CD4-positive, alpha-beta memory T cell (primary cell): ENCODE measurements at regions not wholly inside any gene's neighbourhood (a gene's known extent, or its start where the extent isn't known, plus 50 kb on each side); places are given as distances from the start of the nearest gene placed in this dataset.

Source experiments
- CTCF ChIA-PET: fragments of 350-600 bp; sonication (Branson Sonifier 250); formaldehyde crosslinking; loops from one replicate; lab custom pipeline; 2021; ENCODE audit warnings: inconsistent platforms; ENCODE audit not compliant: partially characterized antibody; lab: Charles Lee
- POLR2A ChIA-PET: fragments of 350-600 bp; sonication (Branson Sonifier 250); formaldehyde crosslinking; loops from one replicate; lab custom pipeline; 2021; ENCODE audit not compliant: partially characterized antibody; lab: Charles Lee
- DNase-seq, 5 donors: peaks; one replicate each; pipeline versions ENCODE4 v3.0.0 to v3.0.0-alpha.2; 2020 to 2022; ENCODE audit warnings: mixed read lengths in 1 of 5
- H3K27ac ChIP-seq: one replicate; pipeline ENCODE4 v1.7.0; 2013; ENCODE audit warnings: low read depth, low read length
- H3K27me3 ChIP-seq: 2 replicates; pipeline ENCODE4 v1.7.0; 2013; ENCODE audit warnings: mild to moderate bottlenecking, low read length, moderate library complexity; ENCODE audit not compliant: insufficient read depth
- H3K36me3 ChIP-seq: 2 replicates; pipeline ENCODE4 v1.7.0; 2013; ENCODE audit warnings: mild to moderate bottlenecking, low read length, moderate library complexity; ENCODE audit not compliant: insufficient read depth
- H3K4me1 ChIP-seq: 2 replicates; pipeline ENCODE4 v1.7.0; 2013; ENCODE audit warnings: mild to moderate bottlenecking, low read length, moderate library complexity; ENCODE audit not compliant: insufficient read depth
- H3K4me3 ChIP-seq, 2 donors: one replicate each; pipeline ENCODE4 v1.7.0; 2013; ENCODE audit warnings: low read length in 2 of 2, mild to moderate bottlenecking in 1 of 2
- H3K9me3 ChIP-seq, 2 donors: one replicate each; pipeline ENCODE4 v1.7.0; 2013; ENCODE audit warnings: low read length in 2 of 2, control low read depth in 1 of 2; ENCODE audit not compliant: control insufficient read depth in 1 of 2
- H3K27ac Mint-ChIP-seq, 7 donors: one replicate each; pipeline ENCODE4 v1.8.0; 2020 to 2021; ENCODE audit warnings: mixed read lengths in 7 of 7, mild to moderate bottlenecking in 6 of 7, inconsistent platforms in 3 of 7, moderate library complexity in 3 of 7
- H3K27me3 Mint-ChIP-seq, 2 donors: one replicate each; pipeline ENCODE4 v1.8.0; 2020 to 2021; ENCODE audit warnings: mixed read lengths in 2 of 2
- H3K36me3 Mint-ChIP-seq, 2 donors: one replicate each; pipeline ENCODE4 v1.8.0; 2020 to 2021; ENCODE audit warnings: mixed read lengths in 2 of 2, inconsistent platforms in 1 of 2, mild to moderate bottlenecking in 1 of 2
- H3K4me1 Mint-ChIP-seq, 4 donors: one replicate each; pipeline ENCODE4 v1.8.0; 2020 to 2021; ENCODE audit warnings: mixed read lengths in 4 of 4, mild to moderate bottlenecking in 1 of 4
- H3K4me3 Mint-ChIP-seq, 8 donors: one replicate each; pipeline ENCODE4 v1.8.0; 2020 to 2021; ENCODE audit warnings: mixed read lengths in 8 of 8, mild to moderate bottlenecking in 7 of 8, moderate library complexity in 6 of 8, inconsistent platforms in 3 of 8
- H3K9me3 Mint-ChIP-seq, 8 donors: one replicate each; pipeline ENCODE4 v1.8.0; 2020 to 2021; ENCODE audit warnings: mixed read lengths in 8 of 8, mild to moderate bottlenecking in 5 of 8, inconsistent platforms in 3 of 8, moderate library complexity in 1 of 8
- intact Hi-C: fragments of 100-400 bp; cut with micrococcal nuclease; formaldehyde crosslinking; loops from one replicate; pipeline ENCODE4 v1.15.1; 2023

- intact Hi-C loops: no loop called here
- H3K36me3 ChIP-seq: no peaks in the 10 kb centered on the region
- H3K27me3 Mint-ChIP-seq: peaks cover 3 to 6% of the 10 kb centered on the region in 2 donors
- H3K27me3 ChIP-seq: no peaks in the 10 kb centered on the region
- H3K4me1 ChIP-seq: no peaks in the 10 kb centered on the region
- H3K27ac Mint-ChIP-seq: peak overlapping the region in 1 of 7 donors; percentile 68
- H3K27ac ChIP-seq: no peak overlapping the region
- CTCF ChIA-PET: no interaction called here
- POLR2A ChIA-PET: no interaction called here
- no peak overlapping the region for H3K4me3 Mint-ChIP-seq
- H3K4me1 Mint-ChIP-seq: peaks cover 0 to 3% (median 0%) of the 10 kb centered on the region in 4 donors
- peaks cover 0 to 2% (median 0%) of the 10 kb centered on the region in 8 donors for H3K9me3 Mint-ChIP-seq
- H3K36me3 Mint-ChIP-seq: no peaks in the 10 kb centered on the region
- H3K9me3 ChIP-seq: no peaks in the 10 kb centered on the region
- DNase-seq: no peak
- H3K4me3 ChIP-seq: no peak overlapping the region
Observed at GRCh38 chr22:48340727-48341709, 1486.7 kb downstream of the BRD1 start.

GRCh38 chr22:48340191-48340590, 1487.5 kb downstream of the BRD1 start:
- Mint-ChIP-seq H3K9me3 (peaks cover 0 to 2% (median 0%) of the 10 kb centered on the region in 8 donors), H3K27ac (no peak overlapping the region), H3K36me3 (no peaks in the 10 kb centered on the region), H3K4me3 (no peak overlapping the region), H3K4me1 (peaks cover 0 to 3% (median 0%) of the 10 kb centered on the region in 4 donors), H3K27me3 (peaks cover 5 to 6% of the 10 kb centered on the region in 2 donors)
- ChIA-PET CTCF (no interaction called here), POLR2A (no interaction called here)
- intact Hi-C loops: no loop called here
- Histone ChIP-seq H3K36me3 (no peaks in the 10 kb centered on the region), H3K4me1 (no peaks in the 10 kb centered on the region), H3K27ac (no peak overlapping the region), H3K9me3 (no peaks in the 10 kb centered on the region), H3K4me3 (no peak overlapping the region), H3K27me3 (no peaks in the 10 kb centered on the region)
- no peak for DNase-seq

- H3K27ac ChIP-seq: no peak overlapping the region
- peaks cover 5 to 6% of the 10 kb centered on the region in 2 donors for H3K27me3 Mint-ChIP-seq
- intact Hi-C loops: no loop called here
Observed at GRCh38 chr22:48338793-48339705, 1488.6 kb downstream of the BRD1 start.

GRCh38 chr22:48337957-48338792, 1489.5 kb downstream of the BRD1 start:
- peaks cover 0 to 2% (median 0%) of the 10 kb centered on the region in 8 donors for H3K9me3 Mint-ChIP-seq
- H3K36me3 ChIP-seq: no peaks in the 10 kb centered on the region
- peaks cover 5 to 6% of the 10 kb centered on the region in 2 donors for H3K27me3 Mint-ChIP-seq
- no peak overlapping the region for H3K27ac ChIP-seq
- H3K27me3 ChIP-seq: no peaks in the 10 kb centered on the region
- no peaks in the 10 kb centered on the region for H3K9me3 ChIP-seq
- no peak for DNase-seq
- no peaks in the 10 kb centered on the region for H3K4me1 ChIP-seq
- no peak overlapping the region for H3K4me3 ChIP-seq
- peaks cover 0 to 3% (median 0%) of the 10 kb centered on the region in 4 donors for H3K4me1 Mint-ChIP-seq
- no peaks in the 10 kb centered on the region for H3K36me3 Mint-ChIP-seq
- H3K4me3 Mint-ChIP-seq: no peak overlapping the region
- no peak overlapping the region for H3K27ac Mint-ChIP-seq
- intact Hi-C loops: no loop called here
- POLR2A ChIA-PET: no interaction called here
- CTCF ChIA-PET: no interaction called here

More at GRCh38 chr22:48338793-48339705, 1488.6 kb downstream of the BRD1 start:
- ChIA-PET CTCF (no interaction called here), POLR2A (no interaction called here)
- Mint-ChIP-seq H3K27ac (no peak overlapping the region), H3K4me3 (no peak overlapping the region), H3K36me3 (no peaks in the 10 kb centered on the region), H3K4me1 (peaks cover 0 to 3% (median 0%) of the 10 kb centered on the region in 4 donors), H3K9me3 (peaks cover 0 to 2% (median 0%) of the 10 kb centered on the region in 8 donors)
- no peaks in the 10 kb centered on the region for H3K27me3 ChIP-seq
- H3K4me1 ChIP-seq: no peaks in the 10 kb centered on the region
- no peaks in the 10 kb centered on the region for H3K36me3 ChIP-seq
- no peak for DNase-seq
- H3K4me3 ChIP-seq: no peak overlapping the region
- no peaks in the 10 kb centered on the region for H3K9me3 ChIP-seq

GRCh38 chr22:48336339-48337060, 1491.2 kb downstream of the BRD1 start:
- H3K27me3 Mint-ChIP-seq: peaks cover 5% of the 10 kb centered on the region in 2 donors
- Histone ChIP-seq H3K27ac (no peak overlapping the region), H3K4me1 (no peaks in the 10 kb centered on the region), H3K27me3 (no peaks in the 10 kb centered on the region), H3K9me3 (no peaks in the 10 kb centered on the region), H3K4me3 (no peak overlapping the region), H3K36me3 (no peaks in the 10 kb centered on the region)
- CTCF ChIA-PET: no interaction called here
- DNase-seq: no peak
- no peak overlapping the region for H3K27ac Mint-ChIP-seq
- peaks cover 0 to 3% (median 0%) of the 10 kb centered on the region in 4 donors for H3K4me1 Mint-ChIP-seq
- POLR2A ChIA-PET: no interaction called here
- H3K36me3 Mint-ChIP-seq: no peaks in the 10 kb centered on the region
- H3K4me3 Mint-ChIP-seq: no peak overlapping the region
- H3K9me3 Mint-ChIP-seq: peaks cover 0 to 4% (median 0%) of the 10 kb centered on the region in 8 donors
- intact Hi-C loops: no loop called here

- POLR2A ChIA-PET: no interaction called here
- H3K27ac ChIP-seq: no peak overlapping the region
- no peak overlapping the region for H3K4me3 ChIP-seq
- CTCF ChIA-PET: no interaction called here
- H3K36me3 ChIP-seq: no peaks in the 10 kb centered on the region
- peaks cover 0 to 3% (median 0%) of the 10 kb centered on the region in 4 donors for H3K4me1 Mint-ChIP-seq
- H3K9me3 ChIP-seq: no peaks in the 10 kb centered on the region
- H3K9me3 Mint-ChIP-seq: peaks cover 0 to 4% (median 0%) of the 10 kb centered on the region in 8 donors
- no peaks in the 10 kb centered on the region for H3K4me1 ChIP-seq
- peaks cover 2 to 5% of the 10 kb centered on the region in 2 donors for H3K27me3 Mint-ChIP-seq
- DNase-seq: no peak
- no peak overlapping the region for H3K4me3 Mint-ChIP-seq
- intact Hi-C loops: no loop called here
- no peaks in the 10 kb centered on the region for H3K27me3 ChIP-seq
- no peak overlapping the region for H3K27ac Mint-ChIP-seq
- no peaks in the 10 kb centered on the region for H3K36me3 Mint-ChIP-seq
Observed at GRCh38 chr22:48335442-48336139, 1492.1 kb downstream of the BRD1 start.
